ENCODE measurements at regions not wholly inside any gene's neighbourhood (a gene's known extent, or its start where the extent isn't known, plus 50 kb on each side); places are given as distances from the start of the nearest gene placed in this dataset.
A peak's percentile ranks its signal among the peaks of the same experiment; 100 is the strongest.

- in situ Hi-C loops (cut with MboI; ENCODE audit: low pct_unique_long_range_greater_than_20kb in 2 of 9, low sequenced_read_pairs in 9 of 9, unreplicated experiment in 9 of 9) = no loop called here
- peaks cover 6 to 56% of the 10 kb centered on the region in 2 donors for H3K4me1 ChIP-seq (replicated peaks in 1 of 2)
- H3K4me3 ChIP-seq = no peak overlapping the region
- peak overlapping the region in 1 of 2 donors; percentile 62 for H3K27ac ChIP-seq
- WGBS, 10 experiments = 23 to 100% (median 80%) methylated on average over 1 to 2 of the region's 3 CpGs; no CpG with 5 or more reads in 3 of the 10 experiments
- peak in 1 of 8 experiments; percentile 3 for ATAC-seq (replicated peaks in 6 of 8)
These were observed 921.8 kb downstream of the UQCRFS1 start for GRCh38 chr19:28290963-28291657.

DNA sequence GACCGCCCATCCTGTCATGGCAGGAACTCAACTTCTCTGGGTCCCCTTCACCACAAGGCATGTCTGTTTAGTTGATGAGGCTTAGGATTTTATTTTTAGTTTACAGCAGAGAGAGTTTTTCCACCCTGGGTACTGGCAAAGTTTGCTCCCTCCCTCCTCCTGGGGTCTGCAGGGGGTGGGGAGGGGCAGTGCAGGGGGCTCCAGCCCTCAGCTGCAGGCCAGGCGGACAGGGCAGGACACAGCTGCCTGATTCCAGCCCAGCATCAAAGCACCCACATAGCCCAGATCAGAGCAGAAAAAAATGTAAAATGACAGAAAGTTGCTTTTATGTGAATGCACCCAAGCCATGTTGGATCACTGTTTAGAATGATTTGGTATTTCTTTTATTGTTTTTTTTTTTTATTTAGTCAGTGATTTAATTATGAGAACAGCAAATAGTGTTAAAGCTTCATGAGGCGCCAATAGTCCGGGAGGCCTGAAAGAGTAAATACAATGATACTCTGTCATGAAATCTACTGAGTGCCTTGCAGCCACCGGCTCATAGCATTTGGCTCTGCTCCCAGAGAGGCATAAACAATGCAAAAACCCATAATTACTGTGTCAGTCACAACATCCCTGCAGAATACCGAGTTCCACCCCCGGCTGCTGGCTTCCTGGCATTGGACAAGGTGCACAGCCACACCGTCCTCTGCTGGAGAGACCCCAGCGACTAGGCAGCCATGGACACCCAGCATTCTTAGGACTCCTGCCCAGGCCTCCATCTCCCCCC lies 923.5 kb downstream of the UQCRFS1 start:
- peak; percentile 83 to 88 (median 86) for ATAC-seq (replicated peaks in 6 of 8)
- Histone ChIP-seq H3K27ac (peak overlapping the region in 1 of 2 donors; percentile 81), H3K4me3 (no peak overlapping the region), H3K4me1 (replicated peaks in 1 of 2) (peaks cover 6 to 56% of the 10 kb centered on the region in 2 donors)
- WGBS, 10 experiments = 0 to 60% (median 26%) methylated on average over 1 to 7 of the region's 9 CpGs
- in situ Hi-C loops (cut with MboI; ENCODE audit: low pct_unique_long_range_greater_than_20kb in 2 of 9, low sequenced_read_pairs in 9 of 9, unreplicated experiment in 9 of 9) = no loop called here

DNA sequence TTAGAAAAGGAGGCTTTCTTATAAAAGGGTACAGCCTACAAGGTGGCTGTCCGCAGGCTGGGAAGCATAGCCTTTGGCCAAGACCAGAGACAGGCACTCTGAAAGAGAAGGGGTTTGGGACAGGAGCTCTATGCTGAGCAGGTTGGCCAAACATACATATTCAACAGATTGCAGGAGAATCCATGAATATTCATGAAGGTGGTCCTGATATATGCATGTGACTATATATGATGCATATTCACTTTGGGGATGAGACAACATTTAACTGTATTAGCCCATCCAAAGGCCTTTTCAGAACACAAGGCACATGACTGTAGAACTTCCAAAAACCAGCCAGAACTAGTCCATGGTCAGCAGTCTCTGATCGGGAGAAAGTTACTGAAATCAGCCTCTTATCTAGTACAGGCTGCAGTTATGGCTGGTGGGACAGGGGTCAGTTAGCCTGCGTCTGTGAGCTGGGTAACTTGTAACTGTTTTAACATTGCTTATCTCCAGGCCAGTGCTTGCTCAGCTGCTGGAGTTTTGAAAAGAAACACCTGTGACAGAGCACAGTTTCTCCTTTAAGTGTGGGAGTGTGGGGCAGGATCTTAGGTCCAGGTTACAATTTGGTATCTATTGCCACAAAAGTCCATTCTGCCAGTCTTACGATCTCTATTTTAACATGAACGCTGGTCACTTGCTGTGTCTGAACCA lies 924.2 kb downstream of the UQCRFS1 start:
- ATAC-seq (replicated peaks in 6 of 8) = peak; percentile 3 to 83 (median 60)
- 24 to 100% (median 66%) methylated on average over 2 to 5 of the region's 5 CpGs; no CpG with 5 or more reads in 1 of the 10 experiments for WGBS, 10 experiments
- in situ Hi-C loops (cut with MboI; ENCODE audit: low pct_unique_long_range_greater_than_20kb in 2 of 9, low sequenced_read_pairs in 9 of 9, unreplicated experiment in 9 of 9) = no loop called here
- H3K4me3 ChIP-seq = no peak overlapping the region
- H3K4me1 ChIP-seq (replicated peaks in 1 of 2) = peaks cover 6 to 56% of the 10 kb centered on the region in 2 donors
- H3K27ac ChIP-seq = peak overlapping the region in 1 of 2 donors; percentile 81

- no peak overlapping the region for H3K4me3 ChIP-seq
- no peak for ATAC-seq (replicated peaks in 6 of 8)
- H3K4me1 ChIP-seq (replicated peaks in 1 of 2) = peaks cover 6 to 35% of the 10 kb centered on the region in 2 donors
- no peak overlapping the region for H3K27ac ChIP-seq
- 10 to 100% (median 90%) methylated on average over 1 to 2 of the region's 2 CpGs for WGBS, 10 experiments
- in situ Hi-C loops (cut with MboI; ENCODE audit: low pct_unique_long_range_greater_than_20kb in 2 of 9, low sequenced_read_pairs in 9 of 9, unreplicated experiment in 9 of 9) = no loop called here
These were observed 927.0 kb downstream of the UQCRFS1 start for GRCh38 chr19:28285917-28286316.

GRCh38 chr19:28285078-28285477 lies 927.9 kb downstream of the UQCRFS1 start:
- ATAC-seq (replicated peaks in 6 of 8) = no peak
- in situ Hi-C loops (cut with MboI; ENCODE audit: low pct_unique_long_range_greater_than_20kb in 2 of 9, low sequenced_read_pairs in 9 of 9, unreplicated experiment in 9 of 9) = no loop called here
- H3K4me1 ChIP-seq (replicated peaks in 1 of 2) = peaks cover 6 to 30% of the 10 kb centered on the region in 2 donors
- no peak overlapping the region for H3K27ac ChIP-seq
- no peak overlapping the region for H3K4me3 ChIP-seq

DNA sequence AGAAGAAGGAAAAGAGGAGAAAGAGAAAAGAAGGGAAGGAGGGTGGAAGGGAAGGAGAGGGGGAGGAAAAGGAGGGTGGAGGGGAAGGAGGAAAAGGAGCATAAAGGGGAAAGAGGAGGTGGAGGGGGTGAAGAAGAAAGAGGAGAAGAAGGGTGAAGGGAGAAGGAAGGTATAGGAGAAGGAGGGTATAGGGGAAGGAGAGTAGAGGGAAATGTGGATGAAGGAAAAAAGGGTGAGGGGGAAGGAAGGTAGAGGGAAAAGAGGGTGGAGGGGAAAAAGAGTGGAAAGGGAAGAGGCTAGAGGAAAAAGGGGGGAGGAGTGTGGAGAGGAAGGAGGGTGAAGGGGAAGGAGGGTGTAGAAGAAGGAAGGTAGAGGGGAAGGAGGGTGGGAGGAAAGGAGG lies 928.6 kb downstream of the UQCRFS1 start:
- in situ Hi-C loops (cut with MboI; ENCODE audit: low pct_unique_long_range_greater_than_20kb in 2 of 9, low sequenced_read_pairs in 9 of 9, unreplicated experiment in 9 of 9) = no loop called here
- H3K4me3 ChIP-seq = no peak overlapping the region

GRCh38 chr19:28283592-28283991 lies 929.4 kb downstream of the UQCRFS1 start:
- in situ Hi-C loops (cut with MboI; ENCODE audit: low pct_unique_long_range_greater_than_20kb in 2 of 9, low sequenced_read_pairs in 9 of 9, unreplicated experiment in 9 of 9) = no loop called here
- Histone ChIP-seq H3K4me3 (no peak overlapping the region), H3K4me1 (replicated peaks in 1 of 2) (peaks cover 4 to 17% of the 10 kb centered on the region in 2 donors), H3K27ac (no peak overlapping the region)
- 9 to 83% (median 50%) methylated on average over 1 to 2 of the region's 2 CpGs; no CpG with 5 or more reads in 5 of the 10 experiments for WGBS, 10 experiments
- ATAC-seq (replicated peaks in 6 of 8) = no peak

More for the DNA sequence above, 928.6 kb downstream of the UQCRFS1 start:
- Histone ChIP-seq H3K27ac (no peak overlapping the region), H3K4me1 (replicated peaks in 1 of 2) (peaks cover 6 to 25% of the 10 kb centered on the region in 2 donors)
- ATAC-seq (replicated peaks in 6 of 8) = no peak

DNA sequence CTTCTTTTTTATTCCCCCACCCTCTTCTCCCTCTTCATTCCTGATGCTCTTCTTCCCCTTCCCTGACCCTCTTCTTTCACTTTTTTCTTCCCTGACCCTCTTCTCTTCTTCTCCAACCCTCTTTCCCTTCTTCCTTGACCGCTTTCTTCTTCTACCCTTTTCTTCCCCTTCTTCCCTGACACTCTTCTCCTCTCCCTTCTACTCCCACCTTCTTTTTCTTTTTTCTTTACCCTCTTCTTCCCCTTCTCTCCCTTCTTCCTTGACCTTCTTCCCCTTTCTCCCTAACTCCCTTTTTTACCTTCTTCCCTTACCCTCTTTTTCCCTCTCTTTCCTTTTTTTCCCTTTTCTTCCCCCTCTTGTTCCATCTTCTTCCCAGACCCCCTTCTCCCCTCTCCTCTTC lies 931.3 kb downstream of the UQCRFS1 start:
- no peak for ATAC-seq (replicated peaks in 6 of 8)
- in situ Hi-C loops (cut with MboI; ENCODE audit: low pct_unique_long_range_greater_than_20kb in 2 of 9, low sequenced_read_pairs in 9 of 9, unreplicated experiment in 9 of 9) = no loop called here
- no peak overlapping the region for H3K4me3 ChIP-seq
- no peak overlapping the region for H3K27ac ChIP-seq
- 42 to 100% (median 62%) methylated on average over 1 of the region's 1 CpG; no CpG with 5 or more reads in 4 of the 10 experiments for WGBS, 10 experiments
- H3K4me1 ChIP-seq (replicated peaks in 1 of 2) = no peaks in the 10 kb centered on the region

DNA sequence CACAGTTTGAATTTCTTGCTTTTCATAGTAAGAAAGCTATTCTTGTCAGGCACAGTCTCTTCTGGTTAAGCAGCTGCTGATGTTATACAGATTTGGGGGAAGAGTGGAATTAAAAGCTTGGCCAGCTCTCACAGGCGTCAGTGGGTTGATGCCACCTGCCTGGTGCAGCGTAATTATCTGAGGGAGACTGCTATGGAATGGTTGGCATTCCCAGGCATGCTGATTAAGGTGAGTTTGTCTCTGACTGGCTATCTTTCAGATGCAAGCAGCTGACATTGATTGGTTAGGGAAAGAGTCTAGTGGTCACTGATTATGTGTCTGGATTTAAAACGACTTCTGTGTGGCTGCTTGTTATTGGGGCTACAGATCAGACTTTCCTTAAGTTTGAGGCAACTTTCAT lies 948.4 kb downstream of the UQCRFS1 start:
- in situ Hi-C loops (cut with MboI; ENCODE audit: low pct_unique_long_range_greater_than_20kb in 2 of 9, low sequenced_read_pairs in 9 of 9, unreplicated experiment in 9 of 9) = no loop called here
- no peaks in the 10 kb centered on the region for H3K4me1 ChIP-seq (replicated peaks in 1 of 2)
- no peak overlapping the region for H3K4me3 ChIP-seq
- WGBS, 10 experiments = 0 to 88% (median 73%) methylated on average over 1 to 3 of the region's 3 CpGs; no CpG with 5 or more reads in 5 of the 10 experiments
- no peak for ATAC-seq (replicated peaks in 6 of 8)
- no peak overlapping the region for H3K27ac ChIP-seq

GRCh38 chr19:28258829-28259228 lies 954.1 kb downstream of the UQCRFS1 start:
- Histone ChIP-seq H3K27ac (no peak overlapping the region), H3K4me3 (no peak overlapping the region), H3K4me1 (replicated peaks in 1 of 2) (no peaks in the 10 kb centered on the region)
- WGBS, 10 experiments = 28 to 86% (median 72%) methylated on average over 1 to 3 of the region's 3 CpGs; no CpG with 5 or more reads in 6 of the 10 experiments
- ATAC-seq (replicated peaks in 6 of 8) = no peak
- in situ Hi-C loops (cut with MboI; ENCODE audit: low pct_unique_long_range_greater_than_20kb in 2 of 9, low sequenced_read_pairs in 9 of 9, unreplicated experiment in 9 of 9) = loop anchor here in 1 of 9 experiments (10.0 kb wide), 1 partner anchor 56 kb away; no protein-coding TSS in a partner anchor

DNA sequence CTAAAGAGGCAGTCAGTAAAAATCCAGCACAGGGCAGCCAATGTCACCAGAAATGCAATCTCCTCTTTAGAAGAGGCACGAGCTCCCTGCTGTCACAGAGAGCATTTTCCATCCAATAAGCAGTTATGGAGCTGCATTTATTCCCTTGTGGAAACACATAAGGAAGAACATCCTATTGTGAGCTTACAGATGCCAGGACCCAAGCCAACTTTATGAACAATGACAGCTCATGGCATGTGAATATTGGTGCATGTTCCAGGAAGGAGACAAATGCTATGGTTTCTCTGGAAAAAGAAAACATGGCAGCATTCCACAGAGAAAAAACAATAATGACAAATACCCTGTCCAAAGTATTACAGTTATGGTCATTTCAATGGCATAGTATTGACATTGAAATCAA lies 955.6 kb downstream of the UQCRFS1 start:
- Histone ChIP-seq H3K4me3 (no peak overlapping the region), H3K4me1 (replicated peaks in 1 of 2) (no peaks in the 10 kb centered on the region), H3K27ac (no peak overlapping the region)
- WGBS, 10 experiments = 14 to 70% (median 27%) methylated on average over 1 of the region's 1 CpG; no CpG with 5 or more reads in 3 of the 10 experiments
- in situ Hi-C loops (cut with MboI; ENCODE audit: low pct_unique_long_range_greater_than_20kb in 2 of 9, low sequenced_read_pairs in 9 of 9, unreplicated experiment in 9 of 9) = loop anchor here in 1 of 9 experiments (10.0 kb wide), 1 partner anchor 57 kb away; no protein-coding TSS in a partner anchor
- ATAC-seq (replicated peaks in 6 of 8) = no peak

- H3K4me1 ChIP-seq (replicated peaks in 1 of 2) = peaks cover 0 to 15% of the 10 kb centered on the region in 2 donors
- peak in 1 of 8 experiments; percentile 63 for ATAC-seq (replicated peaks in 6 of 8)
These were observed 965.7 kb downstream of the UQCRFS1 start for GRCh38 chr19:28247243-28247642.

GRCh38 chr19:28245937-28246336 lies 967.0 kb downstream of the UQCRFS1 start:
- in situ Hi-C loops (cut with MboI; ENCODE audit: low pct_unique_long_range_greater_than_20kb in 2 of 9, low sequenced_read_pairs in 9 of 9, unreplicated experiment in 9 of 9) = no loop called here

More at GRCh38 chr19:28247243-28247642, 965.7 kb downstream of the UQCRFS1 start:
- 0 to 100% (median 40%) methylated on average over 1 to 2 of the region's 2 CpGs; no CpG with 5 or more reads in 5 of the 10 experiments for WGBS, 10 experiments
- Histone ChIP-seq H3K27ac (no peak overlapping the region), H3K4me3 (no peak overlapping the region)
- in situ Hi-C loops (cut with MboI; ENCODE audit: low pct_unique_long_range_greater_than_20kb in 2 of 9, low sequenced_read_pairs in 9 of 9, unreplicated experiment in 9 of 9) = no loop called here

More at GRCh38 chr19:28245937-28246336, 967.0 kb downstream of the UQCRFS1 start:
- WGBS, 10 experiments = 0 to 100% (median 74%) methylated on average over 1 to 3 of the region's 3 CpGs; no CpG with 5 or more reads in 2 of the 10 experiments
- peaks cover 0 to 15% of the 10 kb centered on the region in 2 donors for H3K4me1 ChIP-seq (replicated peaks in 1 of 2)
- ATAC-seq (replicated peaks in 6 of 8) = no peak
- H3K4me3 ChIP-seq = no peak overlapping the region
- no peak overlapping the region for H3K27ac ChIP-seq

Data from motor neuron (in vitro differentiated cells).